C4-2B (cell line): ENCODE measurements at regions not wholly inside any gene's neighbourhood (a gene's known extent, or its start where the extent isn't known, plus 50 kb on each side); places are given as distances from the start of the nearest gene placed in this dataset.

Source experiments
- ZFX ChIP-seq: fragments of 450-650 bp; IDR thresholded peaks from 2 replicates; pipeline ENCODE4 v1.6.1; 2017
- TF ChIP-seq, protein P1 (sequence below): fragments of 450-650 bp; conservative IDR thresholded peaks from 2 replicates; pipeline ENCODE4 v1.5.1; 2017; ENCODE audit warnings: mild to moderate bottlenecking

DNA sequence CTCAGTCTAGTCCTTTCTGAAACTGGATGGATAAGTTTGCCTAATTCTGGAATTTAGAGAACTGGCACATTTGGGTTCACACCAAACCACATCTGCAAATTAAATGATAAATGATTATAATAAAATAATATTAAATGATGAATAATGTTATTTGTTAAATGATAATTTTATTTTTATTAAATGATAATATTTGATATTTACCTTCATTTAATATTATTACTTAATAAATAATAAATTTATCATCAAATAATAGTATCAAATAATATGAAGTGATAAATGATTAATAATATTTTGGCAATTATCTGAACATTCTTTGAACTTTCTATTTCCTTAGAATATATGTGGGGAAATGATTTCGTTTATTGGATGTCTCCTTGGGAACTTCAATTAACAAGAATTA is 1604.2 kb downstream of the STIM2 start:
- TF ChIP-seq, protein P1, sequence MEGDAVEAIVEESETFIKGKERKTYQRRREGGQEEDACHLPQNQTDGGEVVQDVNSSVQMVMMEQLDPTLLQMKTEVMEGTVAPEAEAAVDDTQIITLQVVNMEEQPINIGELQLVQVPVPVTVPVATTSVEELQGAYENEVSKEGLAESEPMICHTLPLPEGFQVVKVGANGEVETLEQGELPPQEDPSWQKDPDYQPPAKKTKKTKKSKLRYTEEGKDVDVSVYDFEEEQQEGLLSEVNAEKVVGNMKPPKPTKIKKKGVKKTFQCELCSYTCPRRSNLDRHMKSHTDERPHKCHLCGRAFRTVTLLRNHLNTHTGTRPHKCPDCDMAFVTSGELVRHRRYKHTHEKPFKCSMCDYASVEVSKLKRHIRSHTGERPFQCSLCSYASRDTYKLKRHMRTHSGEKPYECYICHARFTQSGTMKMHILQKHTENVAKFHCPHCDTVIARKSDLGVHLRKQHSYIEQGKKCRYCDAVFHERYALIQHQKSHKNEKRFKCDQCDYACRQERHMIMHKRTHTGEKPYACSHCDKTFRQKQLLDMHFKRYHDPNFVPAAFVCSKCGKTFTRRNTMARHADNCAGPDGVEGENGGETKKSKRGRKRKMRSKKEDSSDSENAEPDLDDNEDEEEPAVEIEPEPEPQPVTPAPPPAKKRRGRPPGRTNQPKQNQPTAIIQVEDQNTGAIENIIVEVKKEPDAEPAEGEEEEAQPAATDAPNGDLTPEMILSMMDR, result no peak
- no peak for TF ChIP-seq ZFX
